Testis (tissue), 2 donors: ENCODE measurements at regions not wholly inside any gene's neighbourhood (a gene's known extent, or its start where the extent isn't known, plus 50 kb on each side); places are given as distances from the start of the nearest gene placed in this dataset.

Experiments used
- CTCF ChIP-seq, 3 experiments: fragments of 450-650 bp in 2 of 3; fragments of 200-600 bp in 1 of 3; sonication (generic) in 1 of 3; IDR thresholded peaks; one replicate each; pipeline ENCODE4 v1.5.1; 2016 to 2019; ENCODE audit warnings: antibody characterized with exemption in 3 of 3, mild to moderate bottlenecking in 2 of 3, moderate library complexity in 1 of 3
- POLR2A ChIP-seq: fragments of 450-650 bp; IDR thresholded peaks from one replicate; pipeline ENCODE4 v1.6.1; 2017; ENCODE audit warnings: antibody characterized with exemption, mild to moderate bottlenecking, moderate library complexity

DNA sequence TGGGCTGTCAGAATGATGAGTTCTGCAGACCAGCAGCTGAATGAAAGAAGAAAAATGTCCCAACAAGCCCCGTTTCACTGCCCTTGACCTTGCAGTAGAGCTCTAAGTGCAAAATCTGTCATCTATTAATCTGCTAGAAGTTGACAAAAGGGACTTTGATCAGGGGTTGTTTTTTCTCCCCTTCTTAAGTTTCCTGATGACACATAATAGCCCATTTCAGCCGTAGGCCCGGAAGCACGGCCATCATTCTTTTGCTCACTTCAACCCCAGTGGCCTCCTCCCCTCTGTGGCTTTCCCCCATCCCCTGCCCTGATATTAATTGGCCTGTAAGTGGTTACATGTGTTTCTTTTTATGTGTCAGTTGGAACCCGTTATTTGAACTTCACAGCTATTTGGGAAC is 298.9 kb downstream of the RPLP1 start:
- TF ChIP-seq CTCF (IDR thresholded peaks at IDR 0.05) (no peak), POLR2A (no peak)
